VCaP (cell line): ENCODE measurements at regions not wholly inside any gene's neighbourhood (a gene's known extent, or its start where the extent isn't known, plus 50 kb on each side); places are given as distances from the start of the nearest gene placed in this dataset.

Experiments used
- H3K27ac ChIP-seq: fragments of 450-650 bp; 2 replicates; pipeline ENCODE4 v1.5.1; 2017
- CTCF ChIP-seq: fragments of 450-650 bp; conservative IDR thresholded peaks from 2 replicates; pipeline ENCODE4 v1.5.1; 2017; ENCODE audit warnings: mild to moderate bottlenecking, moderate library complexity

- TF ChIP-seq CTCF, result no peak
- no peak overlapping the region for H3K27ac ChIP-seq
These were observed 447.0 kb upstream of the SMIM21 start for GRCh38 chr18:75874401-75875089.

GRCh38 chr18:75871596-75871995, 444.1 kb upstream of the SMIM21 start:
- no peak overlapping the region for H3K27ac ChIP-seq
- no peak for TF ChIP-seq CTCF

- no peak overlapping the region for H3K27ac ChIP-seq
These were observed 441.7 kb upstream of the SMIM21 start for GRCh38 chr18:75869162-75869561.

GRCh38 chr18:75868031-75868430, 440.5 kb upstream of the SMIM21 start:
- no peak overlapping the region for H3K27ac ChIP-seq
- TF ChIP-seq CTCF, result no peak

More at GRCh38 chr18:75869162-75869561, 441.7 kb upstream of the SMIM21 start:
- no peak for TF ChIP-seq CTCF

GRCh38 chr18:75865639-75866038, 438.1 kb upstream of the SMIM21 start:
- H3K27ac ChIP-seq, result no peak overlapping the region
- TF ChIP-seq CTCF, result no peak

- no peak for TF ChIP-seq CTCF
- H3K27ac ChIP-seq, result no peak overlapping the region
These were observed 437.3 kb upstream of the SMIM21 start for GRCh38 chr18:75864816-75865215.

- TF ChIP-seq CTCF, result no peak
These were observed 436.2 kb upstream of the SMIM21 start for GRCh38 chr18:75863696-75864095.

More at GRCh38 chr18:75863696-75864095, 436.2 kb upstream of the SMIM21 start:
- no peak overlapping the region for H3K27ac ChIP-seq
